BJ (cell line): ENCODE measurements at regions not wholly inside any gene's neighbourhood (a gene's known extent, or its start where the extent isn't known, plus 50 kb on each side); places are given as distances from the start of the nearest gene placed in this dataset.

Source experiments
- CTCF ChIA-PET: fragments of 350-600 bp; formaldehyde crosslinking; extraction: SDS; loops from one replicate; lab custom pipeline; 2021; ENCODE audit warnings: antibody characterized with exemption, inconsistent platforms; lab: Yijun Ruan, JAX
- POLR2A ChIA-PET: fragments of 300-600 bp; sonication (Branson Sonifier 250); formaldehyde crosslinking; extraction: SDS; loops from one replicate; lab custom pipeline; 2021; ENCODE audit warnings: antibody characterized with exemption; lab: Charles Lee
- DNase-seq: peaks from one replicate; pipeline ENCODE4 v3.0.0-alpha.2; 2011; ENCODE audit warnings: low read depth
- H3K27me3 ChIP-seq: 2 replicates; pipeline ENCODE4 v1.6.0; 2011; ENCODE audit warnings: low read length; ENCODE audit not compliant: control insufficient read depth, insufficient read depth
- H3K36me3 ChIP-seq: 2 replicates; pipeline ENCODE4 v1.5.1; 2011; ENCODE audit warnings: low read length; ENCODE audit not compliant: control insufficient read depth, insufficient read depth
- H3K4me3 ChIP-seq: 2 replicates; pipeline ENCODE4 v1.5.1; 2011; ENCODE audit warnings: low read depth, mild to moderate bottlenecking, control low read depth, low read length
- CTCF ChIP-seq: IDR thresholded peaks from 2 replicates; pipeline ENCODE4 v1.5.1; 2011; ENCODE audit warnings: low read depth, mild to moderate bottlenecking, control low read depth, inconsistent platforms, low read length, moderate library complexity; ENCODE audit not compliant: insufficient read depth

DNA sequence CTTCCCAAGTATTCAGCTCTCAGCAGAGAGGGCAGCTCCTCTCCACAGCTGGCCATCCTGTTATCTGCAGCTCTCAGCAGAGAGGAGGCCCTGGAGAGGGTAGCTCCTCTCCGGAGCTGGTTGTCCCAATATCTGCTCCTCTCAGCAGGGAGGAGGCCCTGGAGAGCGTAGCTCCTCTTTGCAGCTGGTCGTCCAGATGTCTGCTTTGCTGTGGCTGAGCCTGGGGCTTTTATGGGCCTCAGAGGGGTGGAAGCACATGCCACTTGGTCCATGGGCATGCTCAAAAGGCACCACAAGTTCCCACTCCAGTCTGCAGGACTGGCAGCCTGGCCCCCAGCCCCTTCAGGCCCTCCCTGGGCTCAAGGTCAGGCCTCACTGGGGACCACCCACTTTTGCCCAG lies 314.3 kb downstream of the KCNJ2 start:
- Histone ChIP-seq H3K4me3 (no peak overlapping the region), H3K27me3 (no peaks in the 10 kb centered on the region), H3K36me3 (no peaks in the 10 kb centered on the region)
- CTCF ChIA-PET: interaction anchor here (0.5 to 1.1 kb wide), 2 partner anchors 9 to 15 kb away, joined by 3 to 4 read pairs; no protein-coding TSS in a partner anchor
- DNase-seq: no peak
- no peak for TF ChIP-seq CTCF
- POLR2A ChIA-PET: no interaction called here

- Histone ChIP-seq H3K36me3 (no peaks in the 10 kb centered on the region), H3K4me3 (no peak overlapping the region), H3K27me3 (no peaks in the 10 kb centered on the region)
- ChIA-PET CTCF (no interaction called here), POLR2A (no interaction called here)
- DNase-seq: no peak
- no peak for TF ChIP-seq CTCF
Measured at GRCh38 chr17:70484050-70484449, 314.7 kb downstream of the KCNJ2 start.

DNA sequence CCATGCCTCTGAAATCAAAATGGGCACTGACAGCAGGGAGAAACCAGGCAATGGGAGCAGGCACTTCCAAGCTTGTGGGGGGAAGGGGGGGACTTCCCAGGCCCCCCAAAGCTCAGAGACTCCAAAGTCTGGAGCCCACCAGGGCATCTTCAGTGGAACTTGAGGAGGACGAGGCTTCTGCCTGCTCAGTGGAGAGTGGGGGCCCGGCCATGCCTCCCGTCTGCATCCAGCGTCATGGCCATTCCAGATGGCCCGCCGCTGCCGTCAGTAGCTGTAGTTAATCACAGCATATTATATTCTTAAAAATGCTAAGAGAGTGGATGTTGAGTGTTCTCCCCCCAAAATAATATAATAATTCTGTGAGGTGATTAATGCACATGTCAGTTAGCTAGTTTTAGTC lies 315.2 kb downstream of the KCNJ2 start:
- ChIA-PET CTCF (no interaction called here), POLR2A (no interaction called here)
- no peak overlapping the region for H3K4me3 ChIP-seq
- TF ChIP-seq CTCF: no peak
- H3K36me3 ChIP-seq: no peaks in the 10 kb centered on the region
- no peaks in the 10 kb centered on the region for H3K27me3 ChIP-seq
- DNase-seq: no peak

DNA sequence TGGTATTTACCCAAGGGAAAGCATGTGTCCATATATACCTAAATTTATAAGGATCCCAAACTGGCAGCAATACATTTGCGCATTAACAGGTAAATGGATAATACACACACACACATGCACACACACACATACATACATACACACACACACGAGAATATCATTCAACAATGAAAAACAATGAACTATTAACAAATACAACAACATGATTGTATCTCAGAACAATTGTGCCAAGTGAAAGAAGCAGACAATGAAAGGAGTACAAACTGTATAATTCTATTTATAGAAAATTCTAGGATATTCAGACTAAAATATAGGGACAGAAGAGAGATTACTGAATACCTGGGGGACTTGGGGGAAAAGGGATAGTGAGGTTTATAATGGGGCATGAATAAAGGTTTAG lies 323.0 kb downstream of the KCNJ2 start:
- CTCF ChIA-PET: no interaction called here

DNA sequence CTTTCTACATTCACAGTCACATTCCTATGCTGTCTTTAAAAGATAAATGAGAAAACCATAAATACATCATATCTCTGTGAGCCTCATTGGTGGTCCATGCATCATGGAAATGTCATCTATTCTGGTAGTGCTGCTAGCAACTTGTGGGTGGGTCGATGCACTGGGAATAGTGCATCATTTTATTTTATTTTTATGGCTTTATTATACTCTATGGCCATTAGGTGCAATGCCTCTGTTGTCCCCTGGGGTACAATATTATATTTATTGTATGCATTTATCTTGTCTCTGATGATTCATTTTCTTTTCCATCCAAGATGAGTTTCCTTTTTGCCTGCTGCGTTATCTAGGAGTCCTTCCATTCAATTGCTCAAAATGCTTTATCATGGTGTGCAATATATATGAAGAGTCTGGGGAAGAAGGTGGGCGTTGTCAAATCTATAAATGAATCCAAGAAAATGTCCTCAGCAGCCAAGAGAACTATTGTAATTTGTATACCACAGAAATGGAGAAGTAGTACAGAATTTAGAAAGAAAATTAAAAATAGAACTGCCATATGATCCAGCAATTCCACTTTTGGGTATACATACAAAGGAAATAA lies 324.0 kb downstream of the KCNJ2 start:
- TF ChIP-seq CTCF: no peak
- ChIA-PET POLR2A (no interaction called here), CTCF (no interaction called here)
- Histone ChIP-seq H3K36me3 (no peaks in the 10 kb centered on the region), H3K27me3 (no peaks in the 10 kb centered on the region), H3K4me3 (no peak overlapping the region)
- DNase-seq: no peak

More for the DNA sequence above, 323.0 kb downstream of the KCNJ2 start:
- Histone ChIP-seq H3K27me3 (no peaks in the 10 kb centered on the region), H3K36me3 (no peaks in the 10 kb centered on the region), H3K4me3 (no peak overlapping the region)
- POLR2A ChIA-PET: no interaction called here
- no peak for DNase-seq
- TF ChIP-seq CTCF: no peak
